Endothelial cell of umbilical vein (primary cell): ENCODE measurements at regions not wholly inside any gene's neighbourhood (a gene's known extent, or its start where the extent isn't known, plus 50 kb on each side); places are given as distances from the start of the nearest gene placed in this dataset.
A peak's percentile ranks its signal among the peaks of the same experiment; 100 is the strongest.

Source experiments
- BruUV-seq: library from RNA; stranded (reverse); fragments of 400-500 nt; replicated peaks from 2 replicates; lab custom pipeline; 2021; lab: Mats Ljungman, UMichigan
- CTCF ChIA-PET: fragments of 300-600, 350-600 bp; sonication (Branson Sonifier 250); formaldehyde crosslinking; loops from one replicate; lab custom pipeline; 2021; ENCODE audit warnings: antibody characterized with exemption, inconsistent platforms; lab: Charles Lee
- POLR2A ChIA-PET: fragments of 300-600, 350-600 bp; sonication (Branson Sonifier 250); formaldehyde crosslinking; loops from one replicate; lab custom pipeline; 2021; ENCODE audit warnings: antibody characterized with exemption, inconsistent platforms; lab: Charles Lee
- DNase-seq: peaks from one replicate; pipeline ENCODE4 v3.0.0-alpha.2; 2011; ENCODE audit warnings: low read depth, low spot score
- FAIRE-seq: peaks from 2 replicates; lab custom pipeline; 2011; peaks lifted over from hg19 to GRCh38; lab: Jason Lieb, UNC
- H2AFZ ChIP-seq: 2 replicates; pipeline ENCODE4 v1.6.0; 2012; ENCODE audit warnings: low read depth, low read length, control low read depth, inconsistent platforms
- H3K27ac ChIP-seq: 2 replicates; pipeline ENCODE4 v1.5.1; 2011; ENCODE audit warnings: low read depth, mild to moderate bottlenecking, control low read depth, low read length, moderate library complexity; ENCODE audit not compliant: insufficient read depth
- H3K27me3 ChIP-seq, 2 experiments: 2 replicates each; pipeline versions ENCODE4 v1.6.0 to v1.6.1; 2011; ENCODE audit warnings: low read length in 2 of 2, mixed read lengths in 1 of 2; ENCODE audit not compliant: control insufficient read depth in 2 of 2, insufficient read depth in 2 of 2
- H3K36me3 ChIP-seq, 2 experiments: 2 replicates in 1 of 2; 3 replicates in 1 of 2; pipeline ENCODE4 v1.5.1; 2011; ENCODE audit warnings: low read length in 2 of 2, mild to moderate bottlenecking in 1 of 2, moderate library complexity in 1 of 2; ENCODE audit not compliant: control insufficient read depth in 2 of 2, insufficient read depth in 2 of 2; ENCODE audit errors: extremely low read depth in 1 of 2
- H3K4me1 ChIP-seq: 3 replicates; pipeline ENCODE4 v1.5.1; 2011; ENCODE audit warnings: mild to moderate bottlenecking, low read length; ENCODE audit not compliant: control insufficient read depth, insufficient read depth; ENCODE audit errors: extremely low read depth
- H3K4me2 ChIP-seq: 2 replicates; pipeline ENCODE4 v1.6.1; 2011; ENCODE audit warnings: low read length, control low read depth, mixed read lengths; ENCODE audit not compliant: insufficient read depth
- H3K4me3 ChIP-seq, 3 experiments: fragments of 200-600 bp in 1 of 3; sonication (generic), shearing (Covaris generic) in 1 of 3; replicated peaks in 1 of 3; 2 replicates each; pipeline ENCODE4 v1.5.1; 2011 to 2016; ENCODE audit warnings: control low read depth in 3 of 3, low read length in 3 of 3, mild to moderate bottlenecking in 2 of 3, inconsistent platforms in 1 of 3, low read depth in 1 of 3, moderate library complexity in 1 of 3; ENCODE audit not compliant: insufficient read depth in 1 of 3
- H3K79me2 ChIP-seq: 2 replicates; pipeline ENCODE4 v1.6.0; 2012; ENCODE audit warnings: low read length, inconsistent platforms; ENCODE audit not compliant: control insufficient read depth, insufficient read depth
- H3K9ac ChIP-seq: replicated peaks from 2 replicates; pipeline ENCODE3; 2011; ENCODE audit warnings: low read length, control low read depth; ENCODE audit not compliant: insufficient read depth; ENCODE audit errors: extremely low read depth
- H3K9me1 ChIP-seq: replicated peaks from 3 replicates; pipeline ENCODE4 v1.6.0; 2011; ENCODE audit warnings: mild to moderate bottlenecking, low read length; ENCODE audit not compliant: control insufficient read depth, insufficient read depth; ENCODE audit errors: extremely low read depth
- H3K9me3 ChIP-seq: replicated peaks from 2 replicates; pipeline ENCODE4 v1.5.1; 2012; ENCODE audit warnings: low read length, inconsistent platforms; ENCODE audit not compliant: control insufficient read depth, insufficient read depth
- H4K20me1 ChIP-seq: replicated peaks from 2 replicates; pipeline ENCODE3; 2011; ENCODE audit warnings: mild to moderate bottlenecking, low read length; ENCODE audit not compliant: control insufficient read depth, insufficient read depth; ENCODE audit errors: extremely low read depth
- CTCF ChIP-seq, 2 donors: IDR thresholded peaks; 1 replicate in 1 of 2; 2 replicates in 1 of 2; pipeline ENCODE4 v1.5.1; 2011; ENCODE audit warnings: low read length in 2 of 2, mild to moderate bottlenecking in 2 of 2, moderate library complexity in 2 of 2, control low read depth in 1 of 2, inconsistent platforms in 1 of 2, low read depth in 1 of 2; ENCODE audit not compliant: insufficient read depth in 1 of 2; ENCODE audit errors: extremely low read depth in 1 of 2
- GATA2 ChIP-seq: IDR thresholded peaks from 2 replicates; pipeline ENCODE4 v1.7.0; 2011; ENCODE audit warnings: low read depth, mild to moderate bottlenecking, moderate library complexity, mixed read lengths, low read length; ENCODE audit not compliant: insufficient read length, insufficient read depth
- JUN ChIP-seq: IDR thresholded peaks from 2 replicates; pipeline ENCODE4 v1.6.1; 2011; ENCODE audit warnings: borderline replicate concordance, low read depth; ENCODE audit not compliant: insufficient read length, insufficient read depth
- MAX ChIP-seq: IDR thresholded peaks from 2 replicates; pipeline ENCODE4 v1.6.1; 2011; ENCODE audit not compliant: insufficient read depth, insufficient read length
- MYC ChIP-seq: IDR thresholded peaks from one replicate; pipeline ENCODE4 v1.6.1; 2011; ENCODE audit warnings: mild to moderate bottlenecking, low read depth, low read length
- POLR2A ChIP-seq: IDR thresholded peaks from 2 replicates; pipeline ENCODE4 v1.6.1; 2012; ENCODE audit warnings: low read depth, mild to moderate bottlenecking, control low read depth, low read length
- POLR2AphosphoS5 ChIP-seq: IDR thresholded peaks from 2 replicates; pipeline ENCODE4 v1.6.1; 2012; ENCODE audit warnings: low read depth, mild to moderate bottlenecking, control low read depth, low read length, moderate library complexity; ENCODE audit not compliant: insufficient read depth
- dilution Hi-C: fragments of 300-500 bp; cut with MboI; formaldehyde crosslinking; loops from one replicate; pipeline ENCODE4 v1.15.0; 2019; ENCODE audit warnings: low sequenced_read_pairs; ENCODE audit not compliant: extremely low pct_ligation_motif_present
- intact Hi-C: fragments of 100-400 bp; cut with micrococcal nuclease; formaldehyde crosslinking; loops from one replicate; pipeline ENCODE4 v1.10.0; 2022

GRCh38 chr6:164502833-164503232 is 806.6 kb downstream of the C6orf118 start:
- no peak overlapping the region for H2AFZ ChIP-seq
- dilution Hi-C loops (no loop called here), intact Hi-C loops (loop anchor here (5.0 kb wide), 1 partner anchor 181 kb away; no protein-coding TSS in a partner anchor)
- no peaks in the 10 kb centered on the region for H3K27me3 ChIP-seq
- TF ChIP-seq POLR2AphosphoS5 (peak; percentile 46), MAX (no peak), CTCF (IDR thresholded peaks at IDR 0.05; ENCODE audit: extremely low read depth in 1 of 2, insufficient read depth in 1 of 2, low read depth in 1 of 2, low read length in 2 of 2) (no peak), MYC (no peak), JUN (no peak), POLR2A (no peak), GATA2 (peak; percentile 88)
- H3K9ac ChIP-seq = no peak overlapping the region
- H4K20me1 ChIP-seq = no peaks in the 10 kb centered on the region
- peaks cover 9% of the 10 kb centered on the region for H3K4me1 ChIP-seq
- peak; percentile 83 for DNase-seq
- no peaks in the 10 kb centered on the region for H3K9me1 ChIP-seq
- H3K79me2 ChIP-seq = no peaks in the 10 kb centered on the region
- ChIA-PET CTCF (interaction anchor here (1.5 kb wide), 1 partner anchor 180 kb away, joined by 3 read pairs; no protein-coding TSS in a partner anchor), POLR2A (no interaction called here)
- H3K36me3 ChIP-seq = no peaks in the 10 kb centered on the region
- peak; percentile 76 for FAIRE-seq
- peak overlapping the region; percentile 21 for H3K4me2 ChIP-seq
- no peaks in the 10 kb centered on the region for H3K9me3 ChIP-seq
- H3K27ac ChIP-seq = no peak overlapping the region
- H3K4me3 ChIP-seq = no peak overlapping the region
- BruUV-seq = no TSS peak
